SK-N-SH (cell line): ENCODE measurements at regions not wholly inside any gene's neighbourhood (a gene's known extent, or its start where the extent isn't known, plus 50 kb on each side); places are given as distances from the start of the nearest gene placed in this dataset.

ENCODE experiments used
- CTCF ChIA-PET: fragments of 300-600, 350-600 bp; formaldehyde crosslinking; extraction: SDS; loops from one replicate; lab custom pipeline; 2021; lab: Yijun Ruan, JAX
- POLR2A ChIA-PET: fragments of 350-600 bp; sonication (Branson Sonifier 250); formaldehyde crosslinking; extraction: SDS; loops from one replicate; lab custom pipeline; 2020; ENCODE audit warnings: antibody characterized with exemption, inconsistent platforms; lab: Yijun Ruan, JAX
- DNase-seq: peaks from one replicate; pipeline ENCODE4 v3.0.0; 2012
- H2AFZ ChIP-seq: fragments of 200-600 bp; sonication (generic); 2 replicates; pipeline ENCODE4 v1.8.1; 2016; ENCODE audit warnings: antibody characterized with exemption, mild to moderate bottlenecking, low read depth
- H3F3A ChIP-seq: fragments of 200-600 bp; sonication (generic); replicated peaks from 2 replicates; pipeline ENCODE3; 2016; ENCODE audit warnings: antibody characterized with exemption, mild to moderate bottlenecking; ENCODE audit not compliant: insufficient read depth
- H3K27ac ChIP-seq, 2 experiments: fragments of 200-500 bp in 1 of 2; fragments of 200-600 bp in 1 of 2; sonication (Bioruptor generic) in 1 of 2; sonication (generic), shearing (Covaris generic) in 1 of 2; 2 replicates each; pipeline versions ENCODE4 v1.5.1 to v1.6.1; 2014 to 2016; ENCODE audit warnings: low read depth in 2 of 2, inconsistent platforms in 1 of 2, low read length in 1 of 2, mild to moderate bottlenecking in 1 of 2, mixed read lengths in 1 of 2
- H3K27me3 ChIP-seq: fragments of 200-600 bp; sonication (generic), shearing (Covaris generic); 2 replicates; pipeline ENCODE4 v1.6.1; 2016; ENCODE audit warnings: mixed run types; ENCODE audit not compliant: insufficient read depth
- H3K36me3 ChIP-seq, 2 experiments: fragments of 200-500 bp in 1 of 2; fragments of 200-600 bp in 1 of 2; sonication (Bioruptor generic) in 1 of 2; sonication (generic) in 1 of 2; replicated peaks in 1 of 2; 2 replicates each; pipeline versions ENCODE3 to v1.5.1; 2014 to 2016; ENCODE audit warnings: low read length in 1 of 2, mild to moderate bottlenecking in 1 of 2; ENCODE audit not compliant: insufficient read depth in 2 of 2, control insufficient read depth in 1 of 2
- H3K4me1 ChIP-seq, 2 experiments: fragments of 200-500 bp in 1 of 2; fragments of 200-600 bp in 1 of 2; sonication (Bioruptor generic) in 1 of 2; sonication (generic), shearing (Covaris generic) in 1 of 2; 2 replicates each; pipeline versions ENCODE4 v1.5.1 to v1.6.1; 2014 to 2016; ENCODE audit warnings: low read depth in 1 of 2, low read length in 1 of 2, mixed run types in 1 of 2; ENCODE audit not compliant: insufficient read depth in 2 of 2, control insufficient read depth in 1 of 2
- H3K4me2 ChIP-seq: fragments of 200-600 bp; sonication (generic), shearing (Covaris generic); 2 replicates; pipeline ENCODE4 v1.6.1; 2017; ENCODE audit warnings: mixed run types
- H3K4me3 ChIP-seq, 2 experiments: fragments of 200-500 bp in 1 of 2; fragments of 200-600 bp in 1 of 2; sonication (Bioruptor generic) in 1 of 2; sonication (generic), shearing (Covaris generic) in 1 of 2; 2 replicates each; pipeline versions ENCODE4 v1.5.1 to v1.8.1; 2014 to 2016; ENCODE audit warnings: low read depth in 2 of 2, inconsistent platforms in 1 of 2, low read length in 1 of 2, mild to moderate bottlenecking in 1 of 2, mixed read lengths in 1 of 2, moderate library complexity in 1 of 2
- H3K79me2 ChIP-seq: fragments of 200-600 bp; sonication (generic); 2 replicates; pipeline ENCODE4 v1.8.1; 2017; ENCODE audit warnings: mild to moderate bottlenecking; ENCODE audit not compliant: insufficient read depth
- H3K9ac ChIP-seq: fragments of 200-600 bp; sonication (generic); 2 replicates; pipeline ENCODE4 v1.6.1; 2017; ENCODE audit warnings: mixed run types
- H3K9me2 ChIP-seq: fragments of 200-600 bp; sonication (generic); 2 replicates; pipeline ENCODE4 v1.6.1; 2017; ENCODE audit warnings: mixed run types
- H3K9me3 ChIP-seq: fragments of 200-600 bp; sonication (generic); 2 replicates; pipeline ENCODE4 v1.6.1; 2017; ENCODE audit warnings: mixed run types, mild to moderate bottlenecking, moderate library complexity
- H4K20me1 ChIP-seq: fragments of 200-600 bp; sonication (generic); 2 replicates; pipeline ENCODE4 v1.6.1; 2017; ENCODE audit warnings: mild to moderate bottlenecking, mixed run types; ENCODE audit not compliant: insufficient read depth
- ELF1 ChIP-seq: IDR thresholded peaks from 2 replicates; pipeline ENCODE4 v1.4.0; 2012
- EP300 ChIP-seq, 2 experiments: IDR thresholded peaks; 2 replicates each; pipeline versions ENCODE4 v1.4.0 to v1.6.1; 2012; ENCODE audit warnings: borderline replicate concordance in 1 of 2, low read depth in 1 of 2, low read length in 1 of 2
- EZH2phosphoT487 ChIP-seq: fragments of 200-600 bp; sonication (generic); IDR thresholded peaks from 2 replicates; pipeline ENCODE4 v1.6.1; 2017; ENCODE audit warnings: low read depth, mixed run types, mild to moderate bottlenecking, antibody characterized with exemption, moderate library complexity, borderline replicate concordance
- FOSL2 ChIP-seq: IDR thresholded peaks from 2 replicates; pipeline ENCODE4 v1.4.0; 2012; ENCODE audit warnings: low read depth, mild to moderate bottlenecking, moderate library complexity, borderline replicate concordance
- FOXM1 ChIP-seq: IDR thresholded peaks from 2 replicates; pipeline ENCODE4 v1.4.0; 2012; ENCODE audit warnings: low read depth, mild to moderate bottlenecking
- GABPA ChIP-seq: IDR thresholded peaks from 2 replicates; pipeline ENCODE4 v1.4.0; 2012; ENCODE audit warnings: low read depth, mild to moderate bottlenecking
- GATA2 ChIP-seq: sonication (generic); formaldehyde crosslinking; IDR thresholded peaks from 2 replicates; pipeline ENCODE4 v1.5.0; 2020; ENCODE audit warnings: mild to moderate bottlenecking, missing genetic modification reagents
- MEF2A ChIP-seq: IDR thresholded peaks from 2 replicates; pipeline ENCODE4 v1.4.0; 2012; ENCODE audit warnings: low read depth, borderline replicate concordance
- MXI1 ChIP-seq: IDR thresholded peaks from 2 replicates; pipeline ENCODE4 v1.6.1; 2012; ENCODE audit warnings: mild to moderate bottlenecking, low read depth, low read length, improper control_type of control experiment
- NFIC ChIP-seq: IDR thresholded peaks from 2 replicates; pipeline ENCODE4 v1.4.0; 2012; ENCODE audit warnings: borderline replicate concordance
- POLR2AphosphoS5 ChIP-seq: IDR thresholded peaks from 2 replicates; pipeline ENCODE4 v1.6.1; 2012; ENCODE audit warnings: low read depth, low read length
- RAD21 ChIP-seq: IDR thresholded peaks from 2 replicates; pipeline ENCODE4 v1.6.1; 2012; ENCODE audit warnings: mild to moderate bottlenecking, low read length
- RCOR1 ChIP-seq: fragments of 150-350 bp; IDR thresholded peaks from 2 replicates; pipeline ENCODE4 v1.6.1; 2017; ENCODE audit warnings: antibody characterized with exemption, low read length
- RXRA ChIP-seq: IDR thresholded peaks from 2 replicates; pipeline ENCODE4 v1.4.0; 2012; ENCODE audit warnings: low read depth, mild to moderate bottlenecking, borderline replicate concordance
- SIN3A ChIP-seq: IDR thresholded peaks from 2 replicates; pipeline ENCODE4 v1.6.1; 2012; ENCODE audit warnings: low read depth, mild to moderate bottlenecking, low read length, moderate library complexity, borderline replicate concordance
- SMC3 ChIP-seq: IDR thresholded peaks from 2 replicates; pipeline ENCODE4 v1.6.1; 2012; ENCODE audit warnings: low read depth, low read length, improper control_type of control experiment
- TAF1 ChIP-seq: IDR thresholded peaks from 2 replicates; pipeline ENCODE4 v1.6.1; 2012; ENCODE audit warnings: low read depth, mild to moderate bottlenecking, low read length, moderate library complexity, borderline replicate concordance
- TCF12 ChIP-seq: IDR thresholded peaks from 2 replicates; pipeline ENCODE4 v1.4.0; 2012
- TEAD4 ChIP-seq: IDR thresholded peaks from 2 replicates; pipeline ENCODE4 v1.4.0; 2012; ENCODE audit warnings: mild to moderate bottlenecking, borderline replicate concordance; ENCODE audit not compliant: insufficient read depth
- YY1 ChIP-seq: IDR thresholded peaks from 2 replicates; pipeline ENCODE4 v1.4.0; 2012; ENCODE audit warnings: low read depth, mild to moderate bottlenecking
- WGBS: methylation state at CpG from one replicate; pipeline ENCODE4 v1.1.6; 2017; ENCODE audit warnings: low lambda C conversion rate; 5-methylcytosine and 5-hydroxymethylcytosine counted together
- TF ChIP-seq, protein P1 (sequence below): fragments of 200-600 bp; sonication (generic); IDR thresholded peaks from 2 replicates; pipeline ENCODE4 v1.6.1; 2017; ENCODE audit warnings: antibody characterized with exemption, mild to moderate bottlenecking, moderate library complexity
- TF ChIP-seq, protein P2 (sequence below): IDR thresholded peaks from 2 replicates; pipeline ENCODE4 v1.4.0; 2012; ENCODE audit warnings: low read depth, borderline replicate concordance
- TF ChIP-seq, protein P3 (sequence below): IDR thresholded peaks from 2 replicates; pipeline ENCODE4 v1.4.0; 2012; ENCODE audit warnings: low read depth, borderline replicate concordance
- TF ChIP-seq, protein P4 (sequence below): IDR thresholded peaks from 2 replicates; pipeline ENCODE4 v1.4.0; 2012; ENCODE audit warnings: low read depth
- TF ChIP-seq, protein P5 (sequence below): fragments of 150-350 bp; IDR thresholded peaks from 2 replicates; pipeline ENCODE4 v1.6.1; 2017; ENCODE audit warnings: antibody characterized with exemption, low read length, low read depth, borderline replicate concordance

DNA sequence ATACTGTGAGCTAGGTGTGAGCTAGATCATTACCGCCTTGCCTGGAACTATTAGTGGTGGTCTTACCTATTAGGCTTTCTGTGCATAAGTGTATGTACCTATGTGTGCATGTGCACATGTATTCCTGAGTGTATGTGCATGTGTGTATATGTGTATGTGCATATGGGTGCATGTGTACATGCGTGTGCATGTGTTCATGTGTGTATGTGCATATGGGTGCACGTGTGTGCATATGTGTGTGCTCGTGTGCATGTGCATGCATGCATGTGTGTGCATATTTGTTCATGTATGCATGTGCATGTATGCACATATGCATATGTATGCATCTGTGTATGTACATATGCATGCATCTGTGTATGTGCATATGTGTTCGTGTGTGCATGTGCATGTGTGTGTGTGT, 508.3 kb upstream of the ADARB2 start:
- 46% methylated on average over 5 of the region's 5 CpGs for WGBS
- Histone ChIP-seq H3K79me2 (no peaks in the 10 kb centered on the region), H3K4me1 (no peaks in the 10 kb centered on the region), H3K27ac (no peak overlapping the region), H3K4me2 (no peak overlapping the region), H3K9ac (no peak overlapping the region), H3K9me3 (no peaks in the 10 kb centered on the region; the same call in 1 of the 2 replicates), H3K27me3 (no peaks in the 10 kb centered on the region), H2AFZ (no peak overlapping the region), H4K20me1 (no peaks in the 10 kb centered on the region), H3K4me3 (no peak overlapping the region), H3K9me2 (no peaks in the 10 kb centered on the region), H3K36me3 (no peaks in the 10 kb centered on the region), H3F3A (no peaks in the 10 kb centered on the region)
- no peak for TF ChIP-seq GABPA
- TF ChIP-seq FOSL2: no peak
- TF ChIP-seq YY1: no peak
- TF ChIP-seq TEAD4: no peak
- no peak for TF ChIP-seq RXRA
- TF ChIP-seq MEF2A: no peak
- TF ChIP-seq, protein P1, sequence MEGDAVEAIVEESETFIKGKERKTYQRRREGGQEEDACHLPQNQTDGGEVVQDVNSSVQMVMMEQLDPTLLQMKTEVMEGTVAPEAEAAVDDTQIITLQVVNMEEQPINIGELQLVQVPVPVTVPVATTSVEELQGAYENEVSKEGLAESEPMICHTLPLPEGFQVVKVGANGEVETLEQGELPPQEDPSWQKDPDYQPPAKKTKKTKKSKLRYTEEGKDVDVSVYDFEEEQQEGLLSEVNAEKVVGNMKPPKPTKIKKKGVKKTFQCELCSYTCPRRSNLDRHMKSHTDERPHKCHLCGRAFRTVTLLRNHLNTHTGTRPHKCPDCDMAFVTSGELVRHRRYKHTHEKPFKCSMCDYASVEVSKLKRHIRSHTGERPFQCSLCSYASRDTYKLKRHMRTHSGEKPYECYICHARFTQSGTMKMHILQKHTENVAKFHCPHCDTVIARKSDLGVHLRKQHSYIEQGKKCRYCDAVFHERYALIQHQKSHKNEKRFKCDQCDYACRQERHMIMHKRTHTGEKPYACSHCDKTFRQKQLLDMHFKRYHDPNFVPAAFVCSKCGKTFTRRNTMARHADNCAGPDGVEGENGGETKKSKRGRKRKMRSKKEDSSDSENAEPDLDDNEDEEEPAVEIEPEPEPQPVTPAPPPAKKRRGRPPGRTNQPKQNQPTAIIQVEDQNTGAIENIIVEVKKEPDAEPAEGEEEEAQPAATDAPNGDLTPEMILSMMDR: no peak
- no peak for TF ChIP-seq RAD21
- TF ChIP-seq EP300 (IDR thresholded peaks at IDR 0.05; ENCODE audit: borderline replicate concordance in 1 of 2, low read depth in 1 of 2, low read length in 1 of 2): no peak
- no peak for TF ChIP-seq FOXM1
- TF ChIP-seq RCOR1: no peak
- no peak for TF ChIP-seq TAF1
- no peak for TF ChIP-seq SIN3A
- no peak for TF ChIP-seq EZH2phosphoT487
- TF ChIP-seq NFIC: no peak
- ChIA-PET CTCF (no interaction called here), POLR2A (no interaction called here)
- DNase-seq: no peak

DNA sequence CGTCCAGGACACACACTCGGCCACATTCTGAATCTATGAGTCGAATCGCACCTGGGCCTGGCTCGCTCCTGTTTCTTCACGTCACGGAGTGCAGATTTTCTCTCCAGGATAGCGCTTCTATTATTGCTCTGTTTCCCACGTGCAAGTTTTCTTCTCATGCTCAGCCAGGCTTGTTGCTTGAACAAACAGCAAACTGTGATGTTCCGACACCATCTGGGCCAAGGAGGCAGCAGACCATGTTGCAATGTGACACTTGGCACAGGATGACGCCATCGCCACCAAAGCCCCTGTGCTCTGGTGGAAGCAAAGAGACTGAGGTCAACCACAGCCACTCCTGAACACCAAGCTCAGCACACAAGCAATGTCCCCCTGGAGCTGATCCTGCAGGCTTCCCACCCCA, 507.1 kb upstream of the ADARB2 start:
- no peak overlapping the region for H2AFZ ChIP-seq
- no peaks in the 10 kb centered on the region for H3K9me2 ChIP-seq
- no peaks in the 10 kb centered on the region for H3K4me1 ChIP-seq
- H3K27ac ChIP-seq: no peak overlapping the region
- no peak overlapping the region for H3K9ac ChIP-seq
- CTCF ChIA-PET: no interaction called here
- no peaks in the 10 kb centered on the region for H3K36me3 ChIP-seq
- no peak for DNase-seq
- no peaks in the 10 kb centered on the region for H3K27me3 ChIP-seq
- POLR2A ChIA-PET: no interaction called here
- no peaks in the 10 kb centered on the region for H3K79me2 ChIP-seq
- H3K4me2 ChIP-seq: no peak overlapping the region
- no peaks in the 10 kb centered on the region for H3F3A ChIP-seq
- H3K9me3 ChIP-seq: no peaks in the 10 kb centered on the region; the same call in 1 of the 2 replicates
- H4K20me1 ChIP-seq: no peaks in the 10 kb centered on the region
- WGBS: 60% methylated on average over 12 of the region's 12 CpGs
- H3K4me3 ChIP-seq: no peak overlapping the region
- no peak for TF ChIP-seq ELF1
- no peak for TF ChIP-seq RXRA
- no peak for TF ChIP-seq MXI1
- no peak for TF ChIP-seq FOSL2
- no peak for TF ChIP-seq YY1
- TF ChIP-seq TCF12: no peak
- TF ChIP-seq SIN3A: no peak
- TF ChIP-seq, protein P2, sequence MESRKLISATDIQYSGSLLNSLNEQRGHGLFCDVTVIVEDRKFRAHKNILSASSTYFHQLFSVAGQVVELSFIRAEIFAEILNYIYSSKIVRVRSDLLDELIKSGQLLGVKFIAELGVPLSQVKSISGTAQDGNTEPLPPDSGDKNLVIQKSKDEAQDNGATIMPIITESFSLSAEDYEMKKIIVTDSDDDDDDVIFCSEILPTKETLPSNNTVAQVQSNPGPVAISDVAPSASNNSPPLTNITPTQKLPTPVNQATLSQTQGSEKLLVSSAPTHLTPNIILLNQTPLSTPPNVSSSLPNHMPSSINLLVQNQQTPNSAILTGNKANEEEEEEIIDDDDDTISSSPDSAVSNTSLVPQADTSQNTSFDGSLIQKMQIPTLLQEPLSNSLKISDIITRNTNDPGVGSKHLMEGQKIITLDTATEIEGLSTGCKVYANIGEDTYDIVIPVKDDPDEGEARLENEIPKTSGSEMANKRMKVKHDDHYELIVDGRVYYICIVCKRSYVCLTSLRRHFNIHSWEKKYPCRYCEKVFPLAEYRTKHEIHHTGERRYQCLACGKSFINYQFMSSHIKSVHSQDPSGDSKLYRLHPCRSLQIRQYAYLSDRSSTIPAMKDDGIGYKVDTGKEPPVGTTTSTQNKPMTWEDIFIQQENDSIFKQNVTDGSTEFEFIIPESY: no peak
- TF ChIP-seq NFIC: no peak
- TF ChIP-seq, protein P3, sequence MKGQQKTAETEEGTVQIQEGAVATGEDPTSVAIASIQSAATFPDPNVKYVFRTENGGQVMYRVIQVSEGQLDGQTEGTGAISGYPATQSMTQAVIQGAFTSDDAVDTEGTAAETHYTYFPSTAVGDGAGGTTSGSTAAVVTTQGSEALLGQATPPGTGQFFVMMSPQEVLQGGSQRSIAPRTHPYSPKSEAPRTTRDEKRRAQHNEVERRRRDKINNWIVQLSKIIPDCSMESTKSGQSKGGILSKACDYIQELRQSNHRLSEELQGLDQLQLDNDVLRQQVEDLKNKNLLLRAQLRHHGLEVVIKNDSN: no peak
- no peak for TF ChIP-seq GABPA
- TF ChIP-seq POLR2AphosphoS5: no peak
- no peak for TF ChIP-seq SMC3
- no peak for TF ChIP-seq GATA2
- TF ChIP-seq, protein P4, sequence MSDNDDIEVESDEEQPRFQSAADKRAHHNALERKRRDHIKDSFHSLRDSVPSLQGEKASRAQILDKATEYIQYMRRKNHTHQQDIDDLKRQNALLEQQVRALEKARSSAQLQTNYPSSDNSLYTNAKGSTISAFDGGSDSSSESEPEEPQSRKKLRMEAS: no peak
- no peak for TF ChIP-seq EP300 (IDR thresholded peaks at IDR 0.05; ENCODE audit: borderline replicate concordance in 1 of 2, low read depth in 1 of 2, low read length in 1 of 2)
- TF ChIP-seq, protein P5, sequence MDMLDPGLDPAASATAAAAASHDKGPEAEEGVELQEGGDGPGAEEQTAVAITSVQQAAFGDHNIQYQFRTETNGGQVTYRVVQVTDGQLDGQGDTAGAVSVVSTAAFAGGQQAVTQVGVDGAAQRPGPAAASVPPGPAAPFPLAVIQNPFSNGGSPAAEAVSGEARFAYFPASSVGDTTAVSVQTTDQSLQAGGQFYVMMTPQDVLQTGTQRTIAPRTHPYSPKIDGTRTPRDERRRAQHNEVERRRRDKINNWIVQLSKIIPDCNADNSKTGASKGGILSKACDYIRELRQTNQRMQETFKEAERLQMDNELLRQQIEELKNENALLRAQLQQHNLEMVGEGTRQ: no peak
